ENCODE measurements at regions not wholly inside any gene's neighbourhood (a gene's known extent, or its start where the extent isn't known, plus 50 kb on each side); places are given as distances from the start of the nearest gene placed in this dataset.

DNA sequence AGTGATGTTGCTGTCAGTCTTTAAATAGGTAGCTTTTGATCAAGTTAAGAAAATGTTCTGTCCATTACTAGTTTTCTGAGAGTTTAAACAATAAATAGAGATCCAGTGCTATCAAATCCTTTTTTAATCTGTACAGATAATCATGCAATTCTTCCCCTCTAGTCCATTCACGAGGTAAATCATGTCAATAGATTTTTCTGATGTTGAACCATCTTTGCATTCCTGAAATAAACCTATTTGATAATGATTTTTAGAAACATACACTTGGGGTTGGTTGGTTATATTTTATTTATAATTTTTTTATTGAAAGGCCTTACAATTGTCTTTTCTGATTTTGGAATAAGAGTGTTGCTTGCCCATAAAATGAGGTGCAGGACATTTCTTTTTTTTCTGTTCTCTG lies 95.0 kb downstream of the FAM53A start:
- H3K36me3 Mint-ChIP-seq, result peaks cover 6% of the 10 kb centered on the region
- POLR2A ChIA-PET, result no interaction called here
- Histone ChIP-seq H3K36me3 (ENCODE audit: control insufficient read depth in 2 of 2, extremely low read depth in 1 of 2, insufficient read depth in 1 of 2, low read length in 1 of 2) (no peaks in the 10 kb centered on the region), H3K27me3 (replicated peaks in 1 of 2; ENCODE audit: control insufficient read depth in 2 of 2, extremely low read depth in 1 of 2, insufficient read depth in 2 of 2, low read length in 1 of 2) (peaks cover 0 to 9% of the 10 kb centered on the region in 2 experiments), H3K9me3 (no peaks in the 10 kb centered on the region), H3K27ac (ENCODE audit: low read length) (no peak overlapping the region), H3K4me1 (ENCODE audit: control insufficient read depth in 1 of 2, extremely low read depth in 1 of 2, insufficient read depth in 2 of 2, low read length in 2 of 2) (no peaks in the 10 kb centered on the region), H3K4me3 (ENCODE audit: control insufficient read depth in 1 of 2, extremely low read depth in 1 of 2, low read length in 1 of 2) (no peak overlapping the region)
- CTCF ChIA-PET, result interaction anchor here in 1 of 2 donors (0.6 kb wide), 1 partner anchor 19 kb away, joined by 3 read pairs; no protein-coding TSS in a partner anchor
- peaks cover 0 to 6% of the 10 kb centered on the region in 2 donors for H3K27me3 Mint-ChIP-seq
- DNase-seq, result no peak
- ATAC-seq (replicated peaks in 1 of 4), result no peak
- WGBS (ENCODE audit: insufficient coverage), result no CpG with 5 or more reads among the region's 1 CpG
- H3K27ac Mint-ChIP-seq, result no peak overlapping the region
- peaks cover 8 to 27% (median 12%) of the 10 kb centered on the region in 3 donors for H3K9me3 Mint-ChIP-seq
- no peak overlapping the region for H3K4me3 Mint-ChIP-seq
- no peaks in the 10 kb centered on the region for H3K4me1 Mint-ChIP-seq

DNA sequence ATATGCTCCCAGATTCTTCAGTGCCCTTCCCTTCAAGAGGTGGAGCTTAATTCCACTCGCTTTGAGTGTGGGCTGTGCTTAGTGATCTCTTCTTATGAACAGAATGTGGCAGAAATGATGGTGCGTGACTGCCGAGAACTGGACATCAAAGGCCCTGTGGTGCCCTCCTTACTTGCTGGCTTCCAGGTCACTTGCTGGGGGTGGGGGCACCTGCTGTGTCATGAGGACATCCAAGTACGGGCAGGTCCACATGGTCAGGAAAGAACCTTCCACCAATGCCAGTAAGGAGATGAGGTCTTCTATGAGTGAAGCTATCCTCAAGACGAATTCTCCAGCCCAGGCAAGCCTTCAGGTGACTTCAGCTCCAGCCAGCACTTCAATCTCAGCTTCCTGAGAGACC lies 95.8 kb downstream of the FAM53A start:
- peaks cover 8 to 27% (median 12%) of the 10 kb centered on the region in 3 donors for H3K9me3 Mint-ChIP-seq
- no peaks in the 10 kb centered on the region for H3K4me1 Mint-ChIP-seq
- H3K27ac Mint-ChIP-seq, result no peak overlapping the region
- ChIA-PET CTCF (no interaction called here), POLR2A (no interaction called here)
- Histone ChIP-seq H3K4me3 (ENCODE audit: control insufficient read depth in 1 of 2, extremely low read depth in 1 of 2, low read length in 1 of 2) (no peak overlapping the region), H3K27me3 (replicated peaks in 1 of 2; ENCODE audit: control insufficient read depth in 2 of 2, extremely low read depth in 1 of 2, insufficient read depth in 2 of 2, low read length in 1 of 2) (peaks cover 0 to 7% of the 10 kb centered on the region in 2 experiments), H3K27ac (ENCODE audit: low read length) (no peak overlapping the region), H3K36me3 (ENCODE audit: control insufficient read depth in 2 of 2, extremely low read depth in 1 of 2, insufficient read depth in 1 of 2, low read length in 1 of 2) (no peaks in the 10 kb centered on the region), H3K4me1 (ENCODE audit: control insufficient read depth in 1 of 2, extremely low read depth in 1 of 2, insufficient read depth in 2 of 2, low read length in 2 of 2) (no peaks in the 10 kb centered on the region), H3K9me3 (no peaks in the 10 kb centered on the region)
- ATAC-seq (replicated peaks in 1 of 4) (no peak), DNase-seq (no peak)
- H3K4me3 Mint-ChIP-seq, result no peak overlapping the region
- peaks cover 0 to 1% of the 10 kb centered on the region in 2 donors for H3K27me3 Mint-ChIP-seq
- peaks cover 6% of the 10 kb centered on the region for H3K36me3 Mint-ChIP-seq
- WGBS (ENCODE audit: insufficient coverage), result 50% methylated on average over 1 of the region's 5 CpGs

DNA sequence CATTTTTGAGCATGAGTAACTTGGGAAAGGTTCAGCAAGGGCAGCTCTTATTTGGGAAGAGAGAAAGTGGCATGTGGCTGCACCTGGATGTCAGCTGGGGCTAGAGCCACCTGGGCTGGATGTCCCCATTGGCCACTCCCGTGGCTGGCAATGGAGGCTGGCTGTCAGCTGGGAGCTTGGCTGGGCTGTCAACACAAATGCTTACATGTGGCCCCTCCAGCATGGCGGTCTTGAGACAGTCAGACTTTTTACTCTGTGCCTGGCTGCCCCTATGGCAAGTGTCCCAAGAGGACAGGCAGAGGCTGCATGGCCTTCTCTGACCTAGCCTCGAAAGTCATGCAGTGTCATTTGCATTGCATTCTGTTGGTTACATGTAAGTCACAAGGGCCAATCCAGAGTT lies 99.6 kb downstream of the FAM53A start:
- CTCF ChIA-PET, result no interaction called here

DNA sequence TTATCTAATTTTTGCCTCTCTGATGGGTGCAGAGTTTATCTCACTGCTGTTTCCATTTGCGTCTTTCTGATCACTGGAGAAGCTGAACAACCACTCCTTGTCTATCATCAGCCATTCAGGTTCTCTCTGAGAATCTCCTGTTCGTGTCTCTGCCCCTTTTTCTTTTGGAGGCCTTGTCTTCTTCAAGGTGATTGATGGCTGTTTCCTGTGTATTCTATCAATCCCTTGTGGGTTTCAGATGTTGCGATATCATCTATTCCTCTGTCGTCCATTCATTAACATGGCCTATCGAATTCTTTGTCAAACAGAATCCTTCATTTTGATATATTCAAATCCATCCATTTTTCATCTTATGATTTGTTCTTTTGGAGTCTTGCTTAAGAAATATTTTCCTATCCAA lies 100.3 kb downstream of the FAM53A start:
- Mint-ChIP-seq H3K27ac (peak overlapping the region; percentile 26 to 75), H3K27me3 (no peaks in the 10 kb centered on the region), H3K4me3 (no peak overlapping the region), H3K4me1 (peaks cover 3 to 10% (median 6%) of the 10 kb centered on the region in 3 donors), H3K36me3 (no peaks in the 10 kb centered on the region), H3K9me3 (peaks cover 0 to 9% (median 5%) of the 10 kb centered on the region in 3 donors)
- H3K9me3 ChIP-seq, result no peaks in the 10 kb centered on the region
- peaks cover 0 to 8% of the 10 kb centered on the region in 2 experiments for H3K4me1 ChIP-seq (ENCODE audit: control insufficient read depth in 1 of 2, extremely low read depth in 1 of 2, insufficient read depth in 2 of 2, low read length in 2 of 2)
- no peak overlapping the region for H3K4me3 ChIP-seq (ENCODE audit: control insufficient read depth in 1 of 2, extremely low read depth in 1 of 2, low read length in 1 of 2)
- POLR2A ChIA-PET, result no interaction called here
- no peak for DNase-seq
- H3K36me3 ChIP-seq (ENCODE audit: control insufficient read depth in 2 of 2, extremely low read depth in 1 of 2, insufficient read depth in 1 of 2, low read length in 1 of 2), result no peaks in the 10 kb centered on the region
- H3K27ac ChIP-seq (ENCODE audit: low read length), result no peak overlapping the region
- no CpG with 5 or more reads among the region's 5 CpGs for WGBS (ENCODE audit: insufficient coverage)
- no peak for ATAC-seq (replicated peaks in 1 of 4)
- H3K27me3 ChIP-seq (replicated peaks in 1 of 2; ENCODE audit: control insufficient read depth in 2 of 2, extremely low read depth in 1 of 2, insufficient read depth in 2 of 2, low read length in 1 of 2), result peaks cover 0 to 5% of the 10 kb centered on the region in 2 experiments
- CTCF ChIA-PET, result no interaction called here

More for the DNA sequence above, 99.6 kb downstream of the FAM53A start:
- peak overlapping the region in 1 of 2 donors; percentile 83 for H3K27ac Mint-ChIP-seq
- peaks cover 3 to 10% (median 6%) of the 10 kb centered on the region in 3 donors for H3K4me1 Mint-ChIP-seq
- POLR2A ChIA-PET, result no interaction called here
- WGBS (ENCODE audit: insufficient coverage), result 51% methylated on average over 3 of the region's 3 CpGs
- H3K9me3 Mint-ChIP-seq, result peaks cover under 1 to 13% (median 5%) of the 10 kb centered on the region in 3 donors
- ATAC-seq (replicated peaks in 1 of 4), result no peak
- H3K9me3 ChIP-seq, result no peaks in the 10 kb centered on the region
- H3K27me3 ChIP-seq (replicated peaks in 1 of 2; ENCODE audit: control insufficient read depth in 2 of 2, extremely low read depth in 1 of 2, insufficient read depth in 2 of 2, low read length in 1 of 2), result peaks cover 0 to 5% of the 10 kb centered on the region in 2 experiments
- H3K27me3 Mint-ChIP-seq, result no peaks in the 10 kb centered on the region
- no peak overlapping the region for H3K4me3 ChIP-seq (ENCODE audit: control insufficient read depth in 1 of 2, extremely low read depth in 1 of 2, low read length in 1 of 2)
- peaks cover 0 to 6% of the 10 kb centered on the region in 2 experiments for H3K4me1 ChIP-seq (ENCODE audit: control insufficient read depth in 1 of 2, extremely low read depth in 1 of 2, insufficient read depth in 2 of 2, low read length in 2 of 2)
- no peak overlapping the region for H3K27ac ChIP-seq (ENCODE audit: low read length)
- no peaks in the 10 kb centered on the region for H3K36me3 Mint-ChIP-seq
- no peak for DNase-seq
- H3K36me3 ChIP-seq (ENCODE audit: control insufficient read depth in 2 of 2, extremely low read depth in 1 of 2, insufficient read depth in 1 of 2, low read length in 1 of 2), result no peaks in the 10 kb centered on the region
- no peak overlapping the region for H3K4me3 Mint-ChIP-seq

DNA sequence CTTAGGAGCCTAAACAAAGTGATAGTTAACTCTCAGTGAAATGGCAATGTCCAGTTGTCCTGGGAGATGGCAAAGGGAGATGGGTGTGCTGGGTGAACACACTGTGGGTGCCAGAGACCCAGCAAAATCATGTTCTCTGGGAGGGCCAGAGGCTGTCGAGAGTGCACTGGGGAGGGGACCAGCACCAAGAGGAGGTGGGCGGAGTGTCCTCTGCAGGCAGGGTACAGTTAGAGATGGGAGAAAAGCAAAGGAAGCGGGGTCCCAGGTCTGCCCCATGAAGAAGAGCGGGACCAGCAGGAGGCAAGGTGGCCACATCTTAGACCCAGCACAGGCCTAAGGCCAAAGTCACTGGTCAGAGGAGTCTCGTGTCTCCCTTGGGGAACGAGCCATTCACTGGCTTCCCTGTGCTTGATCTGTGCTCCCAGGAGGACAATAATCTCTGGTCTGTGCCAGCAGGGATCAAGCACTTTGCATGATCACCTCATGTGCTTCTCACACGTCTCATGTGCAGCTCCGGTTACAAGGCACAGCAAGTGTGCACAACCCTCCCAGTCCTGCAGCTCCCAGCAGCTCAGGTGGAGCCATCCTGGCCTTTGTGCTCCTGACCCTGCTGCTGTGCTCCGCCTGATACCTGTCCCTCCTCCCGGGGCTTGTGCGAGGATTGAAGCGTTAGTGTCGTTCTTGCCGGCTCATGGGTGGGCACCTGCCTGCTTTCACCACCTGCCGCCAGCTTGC lies 100.9 kb downstream of the FAM53A start:
- no peaks in the 10 kb centered on the region for H3K27me3 Mint-ChIP-seq
- peaks cover 3 to 10% (median 8%) of the 10 kb centered on the region in 3 donors for H3K4me1 Mint-ChIP-seq
- Histone ChIP-seq H3K9me3 (no peaks in the 10 kb centered on the region), H3K27ac (ENCODE audit: low read length) (no peak overlapping the region), H3K4me1 (ENCODE audit: control insufficient read depth in 1 of 2, extremely low read depth in 1 of 2, insufficient read depth in 2 of 2, low read length in 2 of 2) (peaks cover 0 to 12% of the 10 kb centered on the region in 2 experiments), H3K36me3 (ENCODE audit: control insufficient read depth in 2 of 2, extremely low read depth in 1 of 2, insufficient read depth in 1 of 2, low read length in 1 of 2) (no peaks in the 10 kb centered on the region), H3K4me3 (ENCODE audit: control insufficient read depth in 1 of 2, extremely low read depth in 1 of 2, low read length in 1 of 2) (no peak overlapping the region), H3K27me3 (replicated peaks in 1 of 2; ENCODE audit: control insufficient read depth in 2 of 2, extremely low read depth in 1 of 2, insufficient read depth in 2 of 2, low read length in 1 of 2) (peaks cover 0 to 1% of the 10 kb centered on the region in 2 experiments)
- DNase-seq, result no peak
- no peak for ATAC-seq (replicated peaks in 1 of 4)
- no peaks in the 10 kb centered on the region for H3K36me3 Mint-ChIP-seq
- CTCF ChIA-PET, result no interaction called here
- 89% methylated on average over 15 of the region's 15 CpGs for WGBS (ENCODE audit: insufficient coverage)
- H3K27ac Mint-ChIP-seq, result peak overlapping the region; percentile 75 to 78
- peaks cover 0 to 5% (median 3%) of the 10 kb centered on the region in 3 donors for H3K9me3 Mint-ChIP-seq
- POLR2A ChIA-PET, result no interaction called here
- H3K4me3 Mint-ChIP-seq, result no peak overlapping the region

DNA sequence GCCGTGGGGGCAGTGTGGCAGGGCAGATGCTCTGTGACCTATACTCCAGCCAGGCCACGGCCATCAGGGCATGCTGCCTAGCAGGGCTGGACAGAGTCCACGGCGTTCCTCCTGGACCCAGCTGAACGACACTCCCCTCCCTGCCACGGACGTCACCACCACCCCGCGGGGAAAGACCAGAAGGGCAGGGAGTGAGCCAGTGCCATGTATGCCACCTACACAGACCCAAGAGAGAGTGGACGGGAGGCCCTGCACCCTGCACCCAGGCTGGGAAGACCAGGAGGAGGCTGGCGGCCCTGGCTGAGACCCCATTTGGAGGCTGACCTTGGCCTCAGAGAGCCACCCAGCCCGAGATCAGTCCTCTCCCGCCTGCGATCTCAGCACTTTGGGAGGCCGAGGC lies 101.9 kb downstream of the FAM53A start:
- no peak for DNase-seq
- Mint-ChIP-seq H3K36me3 (no peaks in the 10 kb centered on the region), H3K27me3 (no peaks in the 10 kb centered on the region), H3K27ac (peak overlapping the region in 1 of 2 donors; percentile 75), H3K4me1 (peaks cover 3 to 10% (median 8%) of the 10 kb centered on the region in 3 donors), H3K4me3 (no peak overlapping the region), H3K9me3 (peaks cover 0 to 5% (median 0%) of the 10 kb centered on the region in 3 donors)
- POLR2A ChIA-PET, result no interaction called here
- peaks cover 0 to 16% of the 10 kb centered on the region in 2 experiments for H3K4me1 ChIP-seq (ENCODE audit: control insufficient read depth in 1 of 2, extremely low read depth in 1 of 2, insufficient read depth in 2 of 2, low read length in 2 of 2)
- no peak overlapping the region for H3K27ac ChIP-seq (ENCODE audit: low read length)
- CTCF ChIA-PET, result no interaction called here
- no peak for ATAC-seq (replicated peaks in 1 of 4)
- no peaks in the 10 kb centered on the region for H3K9me3 ChIP-seq
- no peaks in the 10 kb centered on the region for H3K36me3 ChIP-seq (ENCODE audit: control insufficient read depth in 2 of 2, extremely low read depth in 1 of 2, insufficient read depth in 1 of 2, low read length in 1 of 2)
- no peaks in the 10 kb centered on the region for H3K27me3 ChIP-seq (replicated peaks in 1 of 2; ENCODE audit: control insufficient read depth in 2 of 2, extremely low read depth in 1 of 2, insufficient read depth in 2 of 2, low read length in 1 of 2)
- WGBS (ENCODE audit: insufficient coverage), result 84% methylated on average over 14 of the region's 15 CpGs
- no peak overlapping the region for H3K4me3 ChIP-seq (ENCODE audit: control insufficient read depth in 1 of 2, extremely low read depth in 1 of 2, low read length in 1 of 2)
